ENCODE measurements at regions not wholly inside any gene's neighbourhood (a gene's known extent, or its start where the extent isn't known, plus 50 kb on each side); places are given as distances from the start of the nearest gene placed in this dataset.

- no peak overlapping the region for H3K4me3 ChIP-seq (ENCODE audit: low read depth, low read length)
- no peak for DNase-seq (ENCODE audit: low read depth)
- no peak for TF ChIP-seq CTCF (IDR thresholded peaks at IDR 0.05; ENCODE audit: control insufficient read depth, extremely low read depth, insufficient read depth)
Measured at GRCh38 chr7:32385316-32385956, 104.7 kb downstream of the LSM5 start.

- H3K4me3 ChIP-seq (ENCODE audit: low read depth, low read length) = no peak overlapping the region
- DNase-seq (ENCODE audit: low read depth) = no peak
- TF ChIP-seq CTCF (IDR thresholded peaks at IDR 0.05; ENCODE audit: control insufficient read depth, extremely low read depth, insufficient read depth) = no peak
Measured at GRCh38 chr7:32381024-32381601, 109.1 kb downstream of the LSM5 start.

- no peak overlapping the region for H3K4me3 ChIP-seq (ENCODE audit: low read depth, low read length)
- no peak for DNase-seq (ENCODE audit: low read depth)
- no peak for TF ChIP-seq CTCF (IDR thresholded peaks at IDR 0.05; ENCODE audit: control insufficient read depth, extremely low read depth, insufficient read depth)
Measured at GRCh38 chr7:32379510-32380112, 110.6 kb downstream of the LSM5 start.

- TF ChIP-seq CTCF (IDR thresholded peaks at IDR 0.05; ENCODE audit: control insufficient read depth, extremely low read depth, insufficient read depth) = no peak
- no peak overlapping the region for H3K4me3 ChIP-seq (ENCODE audit: low read depth, low read length)
- no peak for DNase-seq (ENCODE audit: low read depth)
Measured at GRCh38 chr7:32378988-32379387, 111.2 kb downstream of the LSM5 start.

- no peak overlapping the region for H3K4me3 ChIP-seq (ENCODE audit: low read depth, low read length)
- no peak for TF ChIP-seq CTCF (IDR thresholded peaks at IDR 0.05; ENCODE audit: control insufficient read depth, extremely low read depth, insufficient read depth)
- no peak for DNase-seq (ENCODE audit: low read depth)
Measured at GRCh38 chr7:32364581-32364980, 125.6 kb downstream of the LSM5 start.

GRCh38 chr7:32360127-32360526 lies 130.1 kb downstream of the LSM5 start:
- no peak for TF ChIP-seq CTCF (IDR thresholded peaks at IDR 0.05; ENCODE audit: control insufficient read depth, extremely low read depth, insufficient read depth)
- DNase-seq (ENCODE audit: low read depth) = no peak
- no peak overlapping the region for H3K4me3 ChIP-seq (ENCODE audit: low read depth, low read length)
